ENCODE measurements at regions not wholly inside any gene's neighbourhood (a gene's known extent, or its start where the extent isn't known, plus 50 kb on each side); places are given as distances from the start of the nearest gene placed in this dataset.
"Not testable (repeated sequence)": the region's sequence is repeated elsewhere in the genome, so short reads cannot be mapped to it uniquely, and the experiment has no call there.

GRCh38 chr5:99029172-99029571 lies 100.4 kb upstream of the CHD1 start:
- Histone ChIP-seq H3K27ac (no peak overlapping the region), H3K9me3 (no peaks in the 10 kb centered on the region), H3K36me3 (no peaks in the 10 kb centered on the region), H3K4me1 (no peaks in the 10 kb centered on the region), H3K27me3 (no peaks in the 10 kb centered on the region), H3K4me3 (no peak overlapping the region)
- no peak for DNase-seq
- intact Hi-C loops (cut with DNase I; ENCODE audit: low total_unique reads) = no loop called here
- TF ChIP-seq POLR2A (IDR thresholded peaks at IDR 0.05) (no peak), CTCF (IDR thresholded peaks at IDR 0.05) (no peak)

GRCh38 chr5:99028170-99028569 lies 99.4 kb upstream of the CHD1 start:
- intact Hi-C loops (cut with DNase I; ENCODE audit: low total_unique reads); DNase-seq; H3K36me3 ChIP-seq; H3K9me3 ChIP-seq; H3K27ac ChIP-seq; H3K4me1 ChIP-seq; H3K27me3 ChIP-seq; H3K4me3 ChIP-seq: not testable (repeated sequence)

GRCh38 chr5:99025298-99026045 lies 96.7 kb upstream of the CHD1 start:
- intact Hi-C loops (cut with DNase I; ENCODE audit: low total_unique reads) = no loop called here
- TF ChIP-seq POLR2A (IDR thresholded peaks at IDR 0.05) (no peak), CTCF (IDR thresholded peaks at IDR 0.05) (no peak)
- Histone ChIP-seq H3K4me1 (no peaks in the 10 kb centered on the region), H3K36me3 (no peaks in the 10 kb centered on the region), H3K9me3 (no peaks in the 10 kb centered on the region), H3K27me3 (no peaks in the 10 kb centered on the region), H3K27ac (no peak overlapping the region), H3K4me3 (no peak overlapping the region)
- no peak for DNase-seq

- DNase-seq = no peak
- Histone ChIP-seq H3K36me3 (no peaks in the 10 kb centered on the region), H3K27me3 (no peaks in the 10 kb centered on the region), H3K9me3 (no peaks in the 10 kb centered on the region), H3K4me1 (peaks cover 0 to 3% of the 10 kb centered on the region in 2 donors), H3K4me3 (no peak overlapping the region), H3K27ac (no peak overlapping the region)
- intact Hi-C loops (cut with DNase I; ENCODE audit: low total_unique reads) = no loop called here
- TF ChIP-seq CTCF (IDR thresholded peaks at IDR 0.05) = no peak
- TF ChIP-seq POLR2A (IDR thresholded peaks at IDR 0.05) = no peak
These were observed 94.5 kb upstream of the CHD1 start for GRCh38 chr5:99023330-99023729.

- intact Hi-C loops (cut with DNase I; ENCODE audit: low total_unique reads) = no loop called here
- no peak for DNase-seq
- no peaks in the 10 kb centered on the region for H3K36me3 ChIP-seq
- no peak overlapping the region for H3K27ac ChIP-seq
- TF ChIP-seq POLR2A (IDR thresholded peaks at IDR 0.05) (no peak), CTCF (IDR thresholded peaks at IDR 0.05) (no peak)
- no peaks in the 10 kb centered on the region for H3K9me3 ChIP-seq
- H3K4me3 ChIP-seq = no peak overlapping the region
- no peaks in the 10 kb centered on the region for H3K27me3 ChIP-seq
- H3K4me1 ChIP-seq = peaks cover 0 to 3% of the 10 kb centered on the region in 2 donors
These were observed 93.4 kb upstream of the CHD1 start for GRCh38 chr5:99022250-99022649.

- intact Hi-C loops (cut with DNase I; ENCODE audit: low total_unique reads) = no loop called here
- peaks cover 0 to 3% of the 10 kb centered on the region in 2 donors for H3K4me1 ChIP-seq
- no peaks in the 10 kb centered on the region for H3K36me3 ChIP-seq
- TF ChIP-seq POLR2A (IDR thresholded peaks at IDR 0.05) = no peak
- no peak for TF ChIP-seq CTCF (IDR thresholded peaks at IDR 0.05)
- H3K4me3 ChIP-seq = no peak overlapping the region
- H3K27ac ChIP-seq = peak overlapping the region; percentile 42 to 51
- no peaks in the 10 kb centered on the region for H3K9me3 ChIP-seq
- H3K27me3 ChIP-seq = no peaks in the 10 kb centered on the region
- no peak for DNase-seq
These were observed 91.9 kb upstream of the CHD1 start for GRCh38 chr5:99020698-99021048.
